NCI-H345 treated with DMSO at 0.1 percent for 48 hours (cell line): ENCODE measurements at regions not wholly inside any gene's neighbourhood (a gene's known extent, or its start where the extent isn't known, plus 50 kb on each side); places are given as distances from the start of the nearest gene placed in this dataset.
"Not testable (repeated sequence)": the region's sequence is repeated elsewhere in the genome, so short reads cannot be mapped to it uniquely, and the experiment has no call there.

Experiments used
- DNase-seq: peaks from one replicate; lab custom pipeline; 2025; ENCODE audit not compliant: unreplicated experiment; lab: John Stamatoyannopoulos, UW

DNA sequence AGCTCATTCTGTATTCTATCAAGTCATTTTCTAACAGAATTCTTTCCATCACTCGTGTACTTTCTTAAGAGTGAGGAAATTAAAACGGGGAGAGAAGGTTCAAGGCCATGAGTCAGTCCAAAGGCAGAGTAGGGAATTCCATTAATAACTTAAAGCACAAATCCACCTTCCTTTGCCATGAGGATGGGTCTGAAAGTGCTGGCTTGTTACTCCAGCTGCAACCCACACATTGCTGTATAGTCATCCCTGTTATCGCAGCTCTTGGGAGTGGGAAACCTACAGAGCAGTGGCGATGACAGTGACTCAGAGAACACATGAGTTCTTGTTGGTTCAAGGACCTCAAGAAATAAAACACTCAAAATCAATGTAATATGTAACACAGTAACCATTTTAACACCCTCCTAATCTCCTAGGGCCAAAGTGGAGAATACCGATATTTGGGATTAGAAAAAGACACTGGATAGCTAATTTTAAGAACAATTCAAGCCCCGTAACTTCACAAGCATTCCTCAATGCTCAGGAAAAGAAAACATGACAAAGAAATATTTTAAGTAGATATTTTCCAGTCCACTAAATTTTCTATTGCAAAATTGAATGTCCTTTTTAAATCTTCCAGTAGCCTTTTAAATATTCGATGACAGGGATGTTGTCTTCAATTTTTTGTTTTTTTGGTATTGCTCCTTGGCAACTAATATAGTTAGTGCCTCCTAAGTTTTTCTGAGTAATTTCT is 179.9 kb upstream of the THBS1 start:
- no peak for DNase-seq

GRCh38 chr15:39403640-39404117 is 177.2 kb upstream of the THBS1 start:
- peak; percentile 64 for DNase-seq

DNA sequence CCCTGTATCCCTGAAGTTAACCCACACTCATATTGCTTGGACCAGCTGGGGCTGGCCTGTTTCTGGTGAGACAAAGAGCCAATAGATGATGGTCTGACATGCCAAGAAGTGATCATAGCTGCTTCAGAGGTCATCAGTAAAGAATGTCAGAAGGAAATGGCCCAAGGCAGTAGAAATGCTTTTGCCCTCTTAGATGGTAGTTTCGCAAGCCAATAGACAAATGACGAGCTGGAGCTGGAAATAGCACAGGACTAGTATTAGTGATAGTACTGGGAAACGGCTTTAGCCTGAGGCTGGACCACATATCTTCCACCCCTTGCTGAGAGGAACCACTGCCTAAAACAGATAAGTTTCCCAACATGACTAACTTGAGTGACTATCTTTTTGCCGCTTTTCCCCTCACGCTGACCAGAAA is 176.1 kb upstream of the THBS1 start:
- DNase-seq = no peak

DNA sequence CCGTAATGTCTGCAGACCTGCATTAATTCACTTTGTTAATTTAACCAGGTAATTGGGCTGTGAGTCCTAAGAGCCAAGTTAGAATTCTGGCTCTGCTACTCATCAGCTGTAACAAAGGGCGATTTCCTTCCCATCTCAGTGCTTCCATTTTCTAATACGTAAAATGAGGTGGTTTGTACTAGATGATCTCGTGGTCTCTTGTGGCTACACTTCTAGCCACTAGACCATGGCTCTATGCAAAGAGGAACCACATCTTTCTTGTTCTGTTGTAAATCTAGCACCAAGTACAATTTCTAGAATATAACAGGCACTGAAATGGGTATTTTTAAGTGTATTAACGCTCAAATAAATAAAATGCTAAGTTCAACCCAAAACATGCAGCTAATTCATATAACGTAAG is 174.4 kb upstream of the THBS1 start:
- DNase-seq = no peak

GRCh38 chr15:39407116-39407515 is 173.8 kb upstream of the THBS1 start:
- DNase-seq = no peak

DNA sequence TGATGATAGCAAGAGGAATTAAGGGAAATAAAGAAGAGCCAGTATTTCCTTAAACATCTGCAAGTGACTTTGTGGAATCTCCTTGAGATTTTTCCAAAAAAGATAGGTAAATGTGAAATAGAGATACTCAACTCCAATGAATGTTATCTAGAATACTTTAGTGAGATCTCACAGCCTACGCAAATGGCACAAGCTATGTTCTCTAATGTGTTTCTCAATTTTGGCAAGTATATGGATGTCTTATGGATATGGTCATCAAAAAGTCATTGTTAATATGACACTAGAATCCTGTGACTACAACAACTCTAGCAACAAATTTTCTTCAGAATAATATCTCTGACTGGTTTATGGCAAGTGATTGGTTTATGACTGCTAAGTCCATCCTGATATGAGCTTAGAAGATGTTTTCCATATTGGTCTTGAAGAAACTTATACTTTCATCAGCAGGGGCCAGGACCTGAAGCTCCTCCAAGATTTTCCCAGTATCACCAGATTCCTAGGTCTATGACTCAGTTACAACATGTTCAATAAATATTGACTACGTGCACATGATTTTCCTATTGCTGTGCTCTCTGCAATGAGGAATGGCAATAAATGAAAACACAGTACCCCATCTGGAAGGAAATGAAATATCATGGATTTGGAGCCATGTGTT is 170.9 kb upstream of the THBS1 start:
- DNase-seq = no peak

GRCh38 chr15:39411102-39411989 is 169.5 kb upstream of the THBS1 start:
- no peak for DNase-seq

- no peak for DNase-seq
These were observed 167.3 kb upstream of the THBS1 start for GRCh38 chr15:39413558-39413957.

- DNase-seq = no peak
These were observed 166.7 kb upstream of the THBS1 start for GRCh38 chr15:39414201-39414600.

GRCh38 chr15:39415634-39416033 is 165.2 kb upstream of the THBS1 start:
- no peak for DNase-seq

GRCh38 chr15:39416258-39416657 is 164.6 kb upstream of the THBS1 start:
- no peak for DNase-seq

DNA sequence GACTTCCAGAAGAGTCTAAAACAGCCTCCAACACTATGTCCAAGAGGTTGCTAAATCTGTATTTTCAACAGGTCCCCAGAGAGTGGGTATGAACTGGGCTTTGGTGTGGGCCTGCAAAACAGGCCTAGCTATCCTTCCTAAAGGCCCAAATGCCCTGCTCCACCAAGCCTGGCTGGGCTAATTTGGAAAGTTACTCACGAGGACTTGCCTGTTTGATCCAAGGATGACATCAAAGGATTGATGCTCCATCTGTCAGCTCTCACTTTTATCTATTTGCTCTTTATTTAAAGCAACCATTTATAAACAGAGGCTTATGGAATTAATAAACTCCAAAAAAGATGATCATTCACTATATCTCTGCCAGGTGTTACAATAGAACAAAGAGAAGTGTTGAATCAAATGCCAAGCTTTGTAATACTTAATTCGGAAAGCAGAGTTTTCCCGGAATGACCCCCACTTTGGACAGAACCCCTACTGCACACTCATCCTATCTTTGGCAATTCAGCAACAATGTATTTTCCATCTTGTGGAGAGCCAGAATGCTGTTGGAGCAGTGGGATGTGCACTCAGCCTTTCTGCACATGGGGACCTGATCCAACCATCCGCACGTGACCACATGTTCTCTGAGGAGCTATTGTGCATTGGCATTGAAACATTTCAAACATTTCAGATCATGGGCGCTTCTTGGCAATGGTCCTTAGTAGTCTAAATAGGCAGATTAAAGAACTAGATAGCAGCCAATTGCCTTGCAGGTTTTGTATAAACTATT is 163.3 kb upstream of the THBS1 start:
- no peak for DNase-seq

DNA sequence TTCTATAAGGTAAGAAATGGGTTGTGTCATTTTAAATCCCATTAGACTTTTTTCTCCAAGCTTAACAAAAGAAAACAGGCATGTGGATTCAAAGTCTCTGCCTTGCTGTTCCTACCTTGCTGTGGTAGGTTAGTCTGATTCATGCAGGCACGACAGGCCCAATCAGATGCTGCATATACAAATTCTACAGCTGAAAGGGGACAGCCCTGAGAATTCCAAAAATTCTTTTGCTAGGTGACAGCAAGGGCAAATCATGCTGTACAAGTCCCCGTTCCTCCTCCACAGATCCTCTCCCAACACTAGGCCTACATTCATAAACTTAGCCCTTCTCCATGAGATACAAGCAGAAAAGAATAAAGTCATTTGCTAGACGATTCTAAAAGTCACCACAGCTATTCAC is 161.2 kb upstream of the THBS1 start:
- no peak for DNase-seq

DNA sequence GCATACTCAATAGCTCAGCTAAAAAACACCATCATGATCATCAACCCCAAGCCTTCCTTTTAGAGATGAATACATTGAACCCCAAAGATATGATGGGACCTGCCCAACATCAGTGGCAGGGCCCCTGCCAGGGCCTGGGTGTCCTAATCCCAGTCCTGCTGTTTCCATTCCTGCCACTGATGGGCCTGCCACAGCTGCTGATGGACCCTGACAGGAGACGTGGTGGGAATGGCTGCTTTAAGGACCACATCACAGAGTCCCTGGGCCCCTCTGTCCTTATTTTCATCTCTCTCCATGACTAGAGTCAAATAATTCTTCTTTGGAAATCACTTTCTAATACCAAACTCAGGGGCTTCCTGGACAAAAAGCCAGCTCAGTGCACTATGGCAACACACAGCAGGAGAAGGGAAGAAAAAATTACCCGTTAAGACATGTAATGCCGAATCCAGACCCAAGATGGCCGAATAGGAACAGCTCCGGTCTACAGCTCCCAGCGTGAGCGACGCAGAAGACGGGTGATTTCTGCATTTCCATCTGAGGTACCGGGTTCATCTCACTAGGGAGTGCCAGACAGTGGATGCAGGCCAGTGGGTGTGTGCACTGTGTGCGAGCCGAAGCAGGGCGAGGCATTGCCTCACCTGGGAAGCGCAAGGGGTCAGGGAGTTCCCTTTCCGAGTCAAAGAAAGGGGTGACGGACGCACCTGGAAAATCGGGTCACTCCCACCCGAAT is 160.6 kb upstream of the THBS1 start:
- peak; percentile 27 for DNase-seq

DNA sequence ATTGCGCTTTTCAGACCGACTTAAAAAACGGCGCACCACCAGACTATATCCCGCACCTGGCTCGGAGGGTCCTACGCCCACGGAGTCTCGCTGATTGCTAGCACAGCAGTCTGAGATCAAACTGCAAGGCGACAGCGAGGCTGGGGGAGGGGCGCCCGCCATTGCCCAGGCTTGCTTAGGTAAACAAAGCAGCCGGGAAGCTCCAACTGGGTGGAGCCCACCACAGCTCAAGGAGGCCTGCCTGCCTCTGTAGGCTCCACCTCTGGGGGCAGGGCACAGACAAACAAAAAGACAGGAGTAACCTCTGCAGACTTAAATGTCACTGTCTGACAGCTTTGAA is 160.1 kb upstream of the THBS1 start:
- DNase-seq = not testable (repeated sequence)

GRCh38 chr15:39426552-39427532 is 154.0 kb upstream of the THBS1 start:
- peak; percentile 53 for DNase-seq

- no peak for DNase-seq
These were observed 153.2 kb upstream of the THBS1 start for GRCh38 chr15:39427705-39428104.

- DNase-seq = no peak
These were observed 151.0 kb upstream of the THBS1 start for GRCh38 chr15:39429898-39430357.

DNA sequence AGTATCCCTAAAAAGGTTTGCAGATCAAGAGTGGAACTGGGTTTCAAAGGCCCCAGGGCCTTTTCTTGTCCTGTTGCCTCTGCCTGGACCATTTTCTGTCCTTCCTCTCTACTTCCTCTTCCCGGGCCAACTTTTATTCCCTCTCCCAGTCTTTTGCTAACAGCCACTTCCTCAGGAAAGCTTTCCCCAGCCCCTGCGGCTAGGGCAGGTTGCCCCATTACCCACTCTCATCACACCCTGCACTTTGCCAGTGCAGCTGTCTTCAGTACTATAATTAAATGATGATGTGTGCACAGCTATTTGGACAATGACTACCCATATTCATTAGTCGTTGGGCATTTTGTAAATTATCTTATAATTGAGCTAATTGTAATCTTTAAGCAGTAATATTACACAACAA is 150.5 kb upstream of the THBS1 start:
- no peak for DNase-seq
